HL-60 (cell line): ENCODE measurements at regions not wholly inside any gene's neighbourhood (a gene's known extent, or its start where the extent isn't known, plus 50 kb on each side); places are given as distances from the start of the nearest gene placed in this dataset.

ENCODE experiments used
- DNase-seq, 2 experiments: peaks; one replicate each; pipeline ENCODE4 v3.0.0-alpha.2; 2010 to 2020; ENCODE audit warnings: low read depth in 1 of 2, low spot score in 1 of 2
- H3K27ac ChIP-seq: fragments of 250-450 bp; sonication (Bioruptor Pico); replicated peaks from 2 replicates; pipeline ENCODE4 v1.5.1; 2020; ENCODE audit warnings: mild to moderate bottlenecking, moderate library complexity
- H3K27me3 ChIP-seq: fragments of 250-450 bp; sonication (Bioruptor Pico); 2 replicates; pipeline ENCODE4 v1.5.1; 2021; ENCODE audit warnings: mild to moderate bottlenecking, moderate library complexity; ENCODE audit not compliant: insufficient read depth, poor library complexity, severe bottlenecking
- H3K4me3 ChIP-seq: replicated peaks from 2 replicates; pipeline ENCODE4 v1.5.1; 2011; ENCODE audit warnings: mild to moderate bottlenecking, control low read depth, low read length; ENCODE audit not compliant: insufficient read depth
- CTCF ChIP-seq: IDR thresholded peaks from one replicate; pipeline ENCODE4 v1.5.1; 2011; ENCODE audit warnings: low read length, control low read depth, inconsistent platforms; ENCODE audit not compliant: insufficient read depth
- GABPA ChIP-seq: IDR thresholded peaks from 2 replicates; pipeline ENCODE4 v1.6.1; 2012; ENCODE audit warnings: low read depth
- POLR2AphosphoS5 ChIP-seq: IDR thresholded peaks from 2 replicates; pipeline ENCODE4 v1.6.1; 2012; ENCODE audit warnings: low read depth
- REST ChIP-seq: IDR thresholded peaks from 2 replicates; pipeline ENCODE4 v1.6.1; 2012; ENCODE audit warnings: low read depth; ENCODE audit not compliant: insufficient replicate concordance
- SPI1 ChIP-seq: IDR thresholded peaks from 2 replicates; pipeline ENCODE4 v1.6.1; 2012; ENCODE audit warnings: low read depth, mild to moderate bottlenecking, borderline replicate concordance

GRCh38 chr7:131020759-131021261, 286.8 kb upstream of the KLF14 start:
- H3K27ac ChIP-seq = no peak overlapping the region
- H3K27me3 ChIP-seq = no peaks in the 10 kb centered on the region
- no peak for DNase-seq
- H3K4me3 ChIP-seq = no peak overlapping the region
- TF ChIP-seq POLR2AphosphoS5 (no peak), GABPA (no peak), SPI1 (no peak), CTCF (no peak), REST (no peak)

GRCh38 chr7:131021460-131021859, 287.5 kb upstream of the KLF14 start:
- H3K27ac ChIP-seq = no peak overlapping the region
- TF ChIP-seq CTCF (no peak), GABPA (no peak), REST (no peak), SPI1 (no peak), POLR2AphosphoS5 (no peak)
- no peaks in the 10 kb centered on the region for H3K27me3 ChIP-seq
- H3K4me3 ChIP-seq = no peak overlapping the region
- DNase-seq = no peak

- no peak for DNase-seq
- Histone ChIP-seq H3K27me3 (no peaks in the 10 kb centered on the region), H3K4me3 (no peak overlapping the region), H3K27ac (no peak overlapping the region)
- TF ChIP-seq SPI1 (no peak), GABPA (no peak), REST (no peak), POLR2AphosphoS5 (no peak), CTCF (no peak)
Measured at GRCh38 chr7:131021902-131022301, 287.9 kb upstream of the KLF14 start.
